ENCODE measurements at regions not wholly inside any gene's neighbourhood (a gene's known extent, or its start where the extent isn't known, plus 50 kb on each side); places are given as distances from the start of the nearest gene placed in this dataset.
"Not testable (repeated sequence)": the region's sequence is repeated elsewhere in the genome, so short reads cannot be mapped to it uniquely, and the experiment has no call there.

DNA sequence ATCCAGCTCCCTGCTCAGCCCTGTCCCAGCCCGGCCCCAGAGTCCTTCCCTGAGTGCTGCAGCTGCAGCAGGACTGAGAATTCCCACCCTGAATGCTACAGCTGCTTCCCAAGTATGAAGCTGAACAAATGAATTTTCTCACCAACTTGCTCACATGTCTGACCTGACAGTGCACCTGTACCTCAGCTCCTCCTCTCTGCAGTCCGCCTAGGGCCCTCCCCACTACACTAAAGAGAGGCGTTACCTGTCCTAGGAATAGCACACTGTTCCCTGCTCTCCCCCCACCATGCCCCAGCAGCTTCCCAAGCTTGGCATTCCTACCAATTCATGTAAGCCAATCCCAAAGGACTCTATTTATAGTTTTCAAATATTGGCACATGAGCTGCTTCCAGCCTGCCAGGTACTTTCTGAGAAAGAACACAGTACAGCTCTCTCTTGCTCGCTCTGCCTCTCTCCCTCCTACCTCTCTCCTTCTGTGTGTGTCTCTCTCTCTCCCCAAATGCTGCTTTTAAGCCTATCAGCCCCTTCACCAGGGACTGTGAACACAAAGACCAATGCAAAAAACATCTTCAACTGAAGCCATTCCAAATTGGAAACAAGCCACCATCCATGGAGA lies 400.1 kb downstream of the TNS3 start:
- 45 to 53% methylated on average over 4 of the region's 4 CpGs for WGBS, 2 donors
- intact Hi-C loops (cut with DNase I; ENCODE audit: low total_unique reads) = no loop called here
- TF ChIP-seq, protein P1, sequence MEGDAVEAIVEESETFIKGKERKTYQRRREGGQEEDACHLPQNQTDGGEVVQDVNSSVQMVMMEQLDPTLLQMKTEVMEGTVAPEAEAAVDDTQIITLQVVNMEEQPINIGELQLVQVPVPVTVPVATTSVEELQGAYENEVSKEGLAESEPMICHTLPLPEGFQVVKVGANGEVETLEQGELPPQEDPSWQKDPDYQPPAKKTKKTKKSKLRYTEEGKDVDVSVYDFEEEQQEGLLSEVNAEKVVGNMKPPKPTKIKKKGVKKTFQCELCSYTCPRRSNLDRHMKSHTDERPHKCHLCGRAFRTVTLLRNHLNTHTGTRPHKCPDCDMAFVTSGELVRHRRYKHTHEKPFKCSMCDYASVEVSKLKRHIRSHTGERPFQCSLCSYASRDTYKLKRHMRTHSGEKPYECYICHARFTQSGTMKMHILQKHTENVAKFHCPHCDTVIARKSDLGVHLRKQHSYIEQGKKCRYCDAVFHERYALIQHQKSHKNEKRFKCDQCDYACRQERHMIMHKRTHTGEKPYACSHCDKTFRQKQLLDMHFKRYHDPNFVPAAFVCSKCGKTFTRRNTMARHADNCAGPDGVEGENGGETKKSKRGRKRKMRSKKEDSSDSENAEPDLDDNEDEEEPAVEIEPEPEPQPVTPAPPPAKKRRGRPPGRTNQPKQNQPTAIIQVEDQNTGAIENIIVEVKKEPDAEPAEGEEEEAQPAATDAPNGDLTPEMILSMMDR (IDR thresholded peaks at IDR 0.05) = no peak
- TF ChIP-seq POLR2A (IDR thresholded peaks at IDR 0.05) = no peak
- no peak for DNase-seq (ENCODE audit: low spot score in 2 of 2)
- H3K4me3 ChIP-seq (ENCODE audit: low read depth, poor library complexity, severe bottlenecking) = no peak overlapping the region

DNA sequence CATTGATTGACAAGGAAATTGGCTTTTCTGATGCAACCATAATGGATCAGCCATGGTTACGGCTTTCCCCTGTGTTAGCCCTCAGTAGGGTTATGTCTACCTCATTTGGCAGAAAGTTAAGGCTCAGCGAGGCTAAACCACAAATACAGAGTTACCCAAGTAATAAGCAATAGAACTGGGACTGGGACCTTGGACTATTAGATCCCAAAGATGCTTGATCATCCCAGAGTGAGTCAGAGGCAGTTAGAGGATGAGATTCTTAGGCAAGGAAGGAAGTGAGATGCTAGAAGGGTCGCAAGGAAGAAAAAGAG lies 401.4 kb downstream of the TNS3 start:
- 45 to 57% methylated on average over 3 of the region's 3 CpGs for WGBS, 2 donors
- TF ChIP-seq POLR2A (IDR thresholded peaks at IDR 0.05) = no peak
- TF ChIP-seq, protein P1 (IDR thresholded peaks at IDR 0.05) = no peak
- H3K4me3 ChIP-seq (ENCODE audit: low read depth, poor library complexity, severe bottlenecking) = no peak overlapping the region
- intact Hi-C loops (cut with DNase I; ENCODE audit: low total_unique reads) = no loop called here
- no peak for DNase-seq (ENCODE audit: low spot score in 2 of 2)

DNA sequence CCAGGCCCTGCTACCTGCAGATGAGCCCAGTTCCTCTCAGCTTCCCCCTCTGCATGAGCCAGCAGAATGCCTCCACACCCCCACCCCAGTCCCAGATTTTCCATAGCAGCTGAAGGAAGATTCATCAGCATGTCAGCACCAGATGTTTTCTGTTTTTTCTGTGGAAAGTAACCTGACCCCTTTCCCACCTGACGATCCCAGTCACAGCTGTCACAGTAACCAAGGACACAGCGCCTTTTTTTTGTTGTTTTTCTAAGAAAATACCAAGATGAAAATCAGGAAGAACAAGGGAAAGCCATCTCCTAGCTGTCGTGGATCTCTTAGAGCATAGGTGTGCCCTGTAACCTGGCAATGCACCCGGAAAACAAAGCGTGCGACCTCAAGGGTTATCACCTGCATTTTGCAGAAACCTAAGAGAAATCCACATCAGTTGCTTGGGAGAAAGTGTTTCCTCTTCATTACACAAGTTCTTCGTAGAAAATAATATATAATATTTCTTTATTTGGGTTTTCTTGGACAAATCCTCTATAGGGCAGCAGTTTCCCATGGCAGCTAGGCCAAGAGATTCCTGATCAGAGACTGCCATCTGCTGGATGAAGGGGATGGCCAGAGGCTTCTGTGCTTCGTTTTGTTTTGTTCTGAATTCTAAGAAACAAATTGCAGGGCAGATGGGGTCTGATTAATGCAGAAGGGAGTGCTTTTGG lies 401.9 kb downstream of the TNS3 start:
- 52 to 60% methylated on average over 8 of the region's 8 CpGs for WGBS, 2 donors
- peak in 1 of 2 donors; percentile 61 for DNase-seq (ENCODE audit: low spot score in 2 of 2)
- no peak for TF ChIP-seq POLR2A (IDR thresholded peaks at IDR 0.05)
- TF ChIP-seq, protein P1 (IDR thresholded peaks at IDR 0.05) = no peak
- intact Hi-C loops (cut with DNase I; ENCODE audit: low total_unique reads) = no loop called here
- no peak overlapping the region for H3K4me3 ChIP-seq (ENCODE audit: low read depth, poor library complexity, severe bottlenecking)

DNA sequence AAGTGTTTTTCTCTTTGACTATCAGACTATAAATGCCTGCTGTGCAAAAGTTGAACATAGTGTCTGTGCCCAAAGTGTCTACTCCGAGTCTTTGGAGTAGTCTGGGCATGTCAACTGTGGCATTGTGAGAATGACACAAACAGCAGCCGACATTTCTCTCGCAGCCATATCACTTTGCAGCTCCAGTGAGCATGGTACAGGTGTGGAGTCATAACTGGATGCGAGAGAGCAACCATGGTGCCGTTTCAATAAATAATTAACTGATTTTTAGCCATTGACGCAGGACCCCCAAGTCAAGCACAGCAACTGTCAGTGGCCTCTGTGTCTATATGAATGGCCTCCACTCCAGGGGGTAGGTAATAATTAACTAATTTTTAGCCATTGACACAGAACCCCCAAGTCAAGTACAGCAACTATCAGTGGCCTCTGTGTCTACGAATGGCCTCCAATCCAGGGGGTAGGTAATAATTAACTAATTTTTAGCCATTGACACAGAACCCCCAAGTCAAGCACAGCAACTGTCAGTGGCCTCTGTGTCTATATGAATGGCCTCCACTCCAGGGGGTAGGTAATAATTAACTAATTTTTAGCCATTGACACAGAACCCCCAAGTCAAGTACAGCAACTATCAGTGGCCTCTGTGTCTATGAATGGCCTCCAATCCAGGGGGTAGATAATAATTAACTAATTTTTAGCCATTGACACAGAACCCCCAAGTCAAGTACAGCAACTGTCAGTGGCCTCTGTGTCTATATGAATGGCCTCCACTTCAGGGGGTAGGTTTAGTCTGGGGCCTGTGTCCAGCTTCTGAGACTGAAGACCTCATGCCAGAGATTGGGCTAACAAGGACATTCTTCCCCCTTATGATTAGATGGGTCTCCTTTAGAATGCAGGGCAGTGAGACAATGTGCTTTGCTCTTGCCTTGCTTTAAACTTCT lies 409.0 kb downstream of the TNS3 start:
- H3K4me3 ChIP-seq (ENCODE audit: low read depth, poor library complexity, severe bottlenecking); DNase-seq (ENCODE audit: low spot score in 2 of 2); intact Hi-C loops (cut with DNase I; ENCODE audit: low total_unique reads): not testable (repeated sequence)
- WGBS, 2 donors = 89 to 91% methylated on average over 7 of the region's 7 CpGs

DNA sequence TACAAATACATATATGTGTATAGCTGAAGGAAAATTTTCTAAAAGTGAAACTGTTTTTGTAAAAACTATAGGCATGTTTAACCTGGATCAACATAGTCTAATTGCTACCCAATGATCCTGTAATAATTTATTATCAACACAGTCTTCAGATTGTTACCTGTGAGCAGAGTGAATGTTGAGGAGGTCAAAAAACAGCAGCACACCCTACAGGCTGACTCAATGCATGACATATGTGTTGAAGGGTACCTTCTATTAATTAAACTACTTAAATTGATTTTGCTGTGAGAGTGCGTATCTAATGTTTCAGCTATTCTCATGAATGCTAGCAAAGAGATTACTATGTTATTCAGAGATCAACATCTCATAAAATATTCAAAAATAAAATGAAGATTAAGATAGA lies 411.4 kb downstream of the TNS3 start:
- no peak overlapping the region for H3K4me3 ChIP-seq (ENCODE audit: low read depth, poor library complexity, severe bottlenecking)
- WGBS, 2 donors = 97 to 100% methylated on average over 1 of the region's 1 CpG
- intact Hi-C loops (cut with DNase I; ENCODE audit: low total_unique reads) = no loop called here
- no peak for DNase-seq (ENCODE audit: low spot score in 2 of 2)
- TF ChIP-seq, protein P1 (IDR thresholded peaks at IDR 0.05) = no peak
- TF ChIP-seq POLR2A (IDR thresholded peaks at IDR 0.05) = no peak

DNA sequence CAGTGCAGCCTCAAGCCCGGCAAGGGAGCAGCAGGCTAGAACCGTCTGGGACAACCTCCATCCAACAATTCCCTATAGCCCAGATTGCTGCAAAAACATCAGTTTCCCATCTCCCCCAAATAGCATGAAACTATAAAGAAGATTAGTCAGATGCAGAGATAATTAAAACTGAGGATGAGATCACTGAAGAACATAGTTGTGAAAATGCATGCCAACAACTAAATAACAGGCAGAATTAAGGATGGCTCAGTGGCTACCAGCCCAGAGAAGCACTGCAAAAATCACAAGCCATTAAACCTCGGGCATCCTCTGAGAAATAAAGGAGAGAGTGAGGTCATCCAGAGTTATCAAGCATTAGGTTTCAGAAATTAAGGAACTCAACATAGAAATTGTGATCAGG lies 427.1 kb downstream of the TNS3 start:
- no peak overlapping the region for H3K4me3 ChIP-seq (ENCODE audit: low read depth, poor library complexity, severe bottlenecking)
- no peak for DNase-seq (ENCODE audit: low spot score in 2 of 2)
- no peak for TF ChIP-seq POLR2A (IDR thresholded peaks at IDR 0.05)
- TF ChIP-seq, protein P1 (IDR thresholded peaks at IDR 0.05) = no peak
- WGBS, 2 donors = 62 to 80% methylated on average over 3 of the region's 3 CpGs
- intact Hi-C loops (cut with DNase I; ENCODE audit: low total_unique reads) = no loop called here
